ENCODE measurements at regions not wholly inside any gene's neighbourhood (a gene's known extent, or its start where the extent isn't known, plus 50 kb on each side); places are given as distances from the start of the nearest gene placed in this dataset.

DNA sequence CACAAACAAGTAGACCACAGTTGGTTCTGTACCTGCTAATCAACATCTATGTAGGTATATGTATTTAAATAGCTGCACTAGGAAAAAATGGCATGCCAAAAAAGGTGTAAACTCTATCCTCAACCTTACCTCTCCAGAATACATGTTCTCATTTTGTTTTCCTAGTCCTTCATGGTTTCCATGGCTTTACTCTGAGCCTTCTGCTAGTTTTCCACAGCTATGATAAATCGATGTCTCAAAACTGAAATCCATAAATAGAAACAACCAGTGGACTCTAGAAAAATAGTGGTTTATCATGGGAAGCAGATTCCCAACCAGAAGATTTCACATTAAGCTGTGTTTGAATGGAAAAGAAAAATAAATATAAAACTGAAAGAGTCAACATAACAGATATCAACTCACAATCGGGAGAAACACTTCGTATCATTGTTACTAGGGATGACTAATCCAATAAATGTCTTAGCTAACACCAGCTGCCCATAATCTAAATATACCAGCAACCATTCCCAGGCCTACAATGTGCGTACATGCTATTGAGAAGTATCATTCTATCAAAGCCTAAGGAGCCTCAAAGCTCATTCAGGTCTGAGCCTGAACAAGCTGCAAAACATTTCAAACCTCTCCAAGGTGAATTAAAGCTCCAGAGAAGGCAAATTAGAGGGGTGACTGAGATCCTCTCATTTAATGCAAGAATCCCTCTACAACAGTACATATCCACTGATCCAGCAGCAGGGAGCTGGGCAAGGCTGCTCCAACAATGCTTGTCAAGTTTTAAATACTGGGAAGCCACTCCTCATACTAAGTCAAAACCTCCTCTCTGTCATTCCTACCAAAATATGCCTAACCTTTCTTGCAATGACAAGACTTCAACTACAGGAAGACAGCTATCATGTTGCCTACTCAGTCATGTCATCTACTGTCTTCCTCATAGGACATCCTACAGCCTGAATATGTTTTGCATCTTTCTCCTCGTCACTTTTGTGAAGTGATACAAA, 90.2 kb downstream of the KCTD12 start:
- no peak for TF ChIP-seq CTCF (IDR thresholded peaks at IDR 0.05)
- no peak for DNase-seq
- Mint-ChIP-seq H3K4me1 (ENCODE audit: low read depth) (no peaks in the 10 kb centered on the region), H3K9me3 (no peaks in the 10 kb centered on the region), H3K4me3 (no peak overlapping the region), H3K27me3 (peaks cover 7% of the 10 kb centered on the region), H3K27ac (no peak overlapping the region), H3K36me3 (ENCODE audit: low read depth) (no peaks in the 10 kb centered on the region)
- Histone ChIP-seq H3K4me1 (ENCODE audit: insufficient read depth, low read length) (no peaks in the 10 kb centered on the region), H3K27ac (ENCODE audit: low read depth in 1 of 2, low read length in 2 of 2) (no peak overlapping the region), H3K9me3 (ENCODE audit: control insufficient read depth in 1 of 2, insufficient read depth in 1 of 2, low read length in 2 of 2) (no peaks in the 10 kb centered on the region), H3K27me3 (ENCODE audit: control insufficient read depth in 1 of 2, insufficient read depth in 2 of 2, low read length in 2 of 2) (no peaks in the 10 kb centered on the region), H3K4me3 (ENCODE audit: low read length) (no peak overlapping the region), H3K36me3 (ENCODE audit: insufficient read depth, low read length) (no peaks in the 10 kb centered on the region)
- intact Hi-C loops (cut with DNase I, micrococcal nuclease) = no loop called here
- no peak for ATAC-seq (ENCODE audit: poor library complexity)
- ChIA-PET POLR2A (no interaction called here), CTCF (no interaction called here)

DNA sequence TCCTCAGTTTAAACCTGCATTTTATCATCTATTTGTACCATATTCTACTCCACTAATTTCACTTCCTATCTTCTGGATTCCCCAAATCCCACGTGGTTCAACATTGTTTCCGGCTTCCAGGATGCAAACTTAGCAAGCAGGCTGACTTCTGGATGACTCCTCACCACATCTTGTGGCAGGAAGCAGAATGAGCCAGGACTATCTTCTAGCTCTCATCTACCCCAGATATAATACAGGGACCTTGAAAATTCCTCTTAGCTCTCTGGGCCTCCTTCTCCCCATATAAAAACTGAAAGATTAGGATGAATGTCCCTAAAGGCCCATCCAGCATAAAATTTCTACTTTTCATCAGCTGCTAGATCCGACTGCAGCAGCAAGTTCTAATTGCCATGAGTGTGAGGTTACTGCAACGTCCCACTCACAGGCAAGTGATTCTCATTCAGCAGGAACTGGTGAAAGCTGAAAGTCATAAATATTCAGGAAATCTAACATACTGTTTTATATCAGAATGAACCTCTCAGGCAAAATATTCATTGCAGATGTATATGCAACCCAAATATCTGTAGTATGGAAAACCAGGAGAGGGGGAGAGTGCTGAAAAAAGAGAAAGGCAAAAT, 93.4 kb downstream of the KCTD12 start:
- TF ChIP-seq CTCF (IDR thresholded peaks at IDR 0.05) = no peak
- Mint-ChIP-seq H3K36me3 (ENCODE audit: low read depth) (no peaks in the 10 kb centered on the region), H3K4me3 (no peak overlapping the region), H3K9me3 (no peaks in the 10 kb centered on the region), H3K27ac (no peak overlapping the region), H3K27me3 (peaks cover 7% of the 10 kb centered on the region), H3K4me1 (ENCODE audit: low read depth) (no peaks in the 10 kb centered on the region)
- POLR2A ChIA-PET = no interaction called here
- DNase-seq (peak in 2 of 14 experiments; percentile 22 to 43), ATAC-seq (ENCODE audit: poor library complexity) (no peak)
- H3K27me3 ChIP-seq (ENCODE audit: control insufficient read depth in 1 of 2, insufficient read depth in 2 of 2, low read length in 2 of 2) = no peaks in the 10 kb centered on the region
- H3K9me3 ChIP-seq (ENCODE audit: control insufficient read depth in 1 of 2, insufficient read depth in 1 of 2, low read length in 2 of 2) = no peaks in the 10 kb centered on the region
- no peak overlapping the region for H3K4me3 ChIP-seq (ENCODE audit: low read length)
- H3K4me1 ChIP-seq (ENCODE audit: insufficient read depth, low read length) = no peaks in the 10 kb centered on the region
- intact Hi-C loops (cut with DNase I, micrococcal nuclease) = no loop called here
- no peak overlapping the region for H3K27ac ChIP-seq (ENCODE audit: low read depth in 1 of 2, low read length in 2 of 2)
- H3K36me3 ChIP-seq (ENCODE audit: insufficient read depth, low read length) = no peaks in the 10 kb centered on the region
- CTCF ChIA-PET = no interaction called here

GRCh38 chr13:76790980-76791819, 95.0 kb downstream of the KCTD12 start:
- peaks cover under 1% of the 10 kb centered on the region for H3K27me3 Mint-ChIP-seq
- TF ChIP-seq CTCF (IDR thresholded peaks at IDR 0.05) = no peak
- CTCF ChIA-PET = no interaction called here

More at GRCh38 chr13:76790980-76791819, 95.0 kb downstream of the KCTD12 start:
- Histone ChIP-seq H3K4me1 (ENCODE audit: insufficient read depth, low read length) (no peaks in the 10 kb centered on the region), H3K4me3 (ENCODE audit: low read length) (no peak overlapping the region), H3K36me3 (ENCODE audit: insufficient read depth, low read length) (no peaks in the 10 kb centered on the region), H3K27me3 (ENCODE audit: control insufficient read depth in 1 of 2, insufficient read depth in 2 of 2, low read length in 2 of 2) (no peaks in the 10 kb centered on the region), H3K27ac (ENCODE audit: low read depth in 1 of 2, low read length in 2 of 2) (no peak overlapping the region), H3K9me3 (ENCODE audit: control insufficient read depth in 1 of 2, insufficient read depth in 1 of 2, low read length in 2 of 2) (no peaks in the 10 kb centered on the region)
- H3K36me3 Mint-ChIP-seq (ENCODE audit: low read depth) = no peaks in the 10 kb centered on the region
- intact Hi-C loops (cut with DNase I, micrococcal nuclease) = no loop called here
- H3K4me3 Mint-ChIP-seq = no peak overlapping the region
- no peak overlapping the region for H3K27ac Mint-ChIP-seq
- no peak for DNase-seq
- POLR2A ChIA-PET = no interaction called here
- H3K9me3 Mint-ChIP-seq = no peaks in the 10 kb centered on the region
- no peak for ATAC-seq (ENCODE audit: poor library complexity)
- H3K4me1 Mint-ChIP-seq (ENCODE audit: low read depth) = no peaks in the 10 kb centered on the region
